RWPE2 (cell line): ENCODE measurements at regions not wholly inside any gene's neighbourhood (a gene's known extent, or its start where the extent isn't known, plus 50 kb on each side); places are given as distances from the start of the nearest gene placed in this dataset.

Experiments
- ATAC-seq: fragments of 200-7000 bp; cut with Tn5 transposase; 3 replicates; pipeline ENCODE4 v1.9.1; 2021; ENCODE audit warnings: low read depth
- DNase-seq: peaks from one replicate; pipeline ENCODE4 v3.0.0-alpha.2; 2020; ENCODE audit warnings: low spot score
- H3K27ac ChIP-seq: fragments of 450-650 bp; 2 replicates; pipeline ENCODE4 v1.5.1; 2017; ENCODE audit warnings: mild to moderate bottlenecking; ENCODE audit not compliant: poor library complexity, severe bottlenecking
- H3K27me3 ChIP-seq: fragments of 250-450 bp; sonication (Bioruptor Pico); 2 replicates; pipeline ENCODE4 v1.5.1; 2021; ENCODE audit warnings: mild to moderate bottlenecking, moderate library complexity; ENCODE audit not compliant: insufficient read depth, poor library complexity, severe bottlenecking
- H3K36me3 ChIP-seq: fragments of 250-450 bp; sonication (Bioruptor Pico); 2 replicates; pipeline ENCODE4 v1.5.1; 2020; ENCODE audit warnings: low read depth, mild to moderate bottlenecking, moderate library complexity
- H3K4me1 ChIP-seq: fragments of 250-450 bp; sonication (Bioruptor Pico); 2 replicates; pipeline ENCODE4 v1.5.1; 2021; ENCODE audit warnings: mild to moderate bottlenecking, moderate library complexity; ENCODE audit not compliant: insufficient read depth, poor library complexity, severe bottlenecking
- H3K4me3 ChIP-seq: fragments of 250-450 bp; sonication (Bioruptor Pico); 2 replicates; pipeline ENCODE4 v1.5.1; 2021; ENCODE audit warnings: mild to moderate bottlenecking, moderate library complexity; ENCODE audit not compliant: severe bottlenecking
- H3K9me3 ChIP-seq: fragments of 250-450 bp; sonication (Bioruptor Pico); 2 replicates; pipeline ENCODE4 v1.5.1; 2021; ENCODE audit warnings: mild to moderate bottlenecking, moderate library complexity; ENCODE audit not compliant: severe bottlenecking
- TF ChIP-seq, protein P1 (sequence below): fragments of 450-650 bp; IDR thresholded peaks from one replicate; pipeline ENCODE4 v1.5.1; 2017; ENCODE audit warnings: mild to moderate bottlenecking, moderate library complexity; ENCODE audit not compliant: poor library complexity, severe bottlenecking

DNA sequence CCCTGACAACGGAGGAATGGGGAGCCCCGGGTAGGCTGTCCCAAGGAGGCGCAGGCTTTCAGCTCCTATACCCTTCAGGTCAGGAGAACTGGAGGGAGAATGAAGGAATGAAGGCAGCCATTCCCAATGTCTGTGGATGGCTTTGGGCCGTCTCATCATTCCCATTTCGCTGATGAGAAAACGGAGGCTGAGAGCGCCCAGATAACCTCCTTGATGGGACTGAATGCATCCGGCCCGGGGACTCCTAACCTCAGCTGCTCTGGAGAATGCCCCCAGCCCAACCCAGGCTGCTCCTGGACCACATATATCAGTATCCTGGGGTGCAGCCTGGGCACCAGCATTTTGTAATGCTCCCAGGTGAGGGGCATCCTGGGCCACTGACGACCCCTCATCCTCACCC lies 52.6 kb upstream of the RNU6ATAC start:
- DNase-seq (no peak), ATAC-seq (no peak)
- Histone ChIP-seq H3K36me3 (no peaks in the 10 kb centered on the region), H3K4me3 (no peak overlapping the region), H3K27me3 (no peaks in the 10 kb centered on the region), H3K27ac (no peak overlapping the region), H3K9me3 (no peaks in the 10 kb centered on the region), H3K4me1 (no peaks in the 10 kb centered on the region)
- TF ChIP-seq, protein P1, sequence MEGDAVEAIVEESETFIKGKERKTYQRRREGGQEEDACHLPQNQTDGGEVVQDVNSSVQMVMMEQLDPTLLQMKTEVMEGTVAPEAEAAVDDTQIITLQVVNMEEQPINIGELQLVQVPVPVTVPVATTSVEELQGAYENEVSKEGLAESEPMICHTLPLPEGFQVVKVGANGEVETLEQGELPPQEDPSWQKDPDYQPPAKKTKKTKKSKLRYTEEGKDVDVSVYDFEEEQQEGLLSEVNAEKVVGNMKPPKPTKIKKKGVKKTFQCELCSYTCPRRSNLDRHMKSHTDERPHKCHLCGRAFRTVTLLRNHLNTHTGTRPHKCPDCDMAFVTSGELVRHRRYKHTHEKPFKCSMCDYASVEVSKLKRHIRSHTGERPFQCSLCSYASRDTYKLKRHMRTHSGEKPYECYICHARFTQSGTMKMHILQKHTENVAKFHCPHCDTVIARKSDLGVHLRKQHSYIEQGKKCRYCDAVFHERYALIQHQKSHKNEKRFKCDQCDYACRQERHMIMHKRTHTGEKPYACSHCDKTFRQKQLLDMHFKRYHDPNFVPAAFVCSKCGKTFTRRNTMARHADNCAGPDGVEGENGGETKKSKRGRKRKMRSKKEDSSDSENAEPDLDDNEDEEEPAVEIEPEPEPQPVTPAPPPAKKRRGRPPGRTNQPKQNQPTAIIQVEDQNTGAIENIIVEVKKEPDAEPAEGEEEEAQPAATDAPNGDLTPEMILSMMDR: no peak

DNA sequence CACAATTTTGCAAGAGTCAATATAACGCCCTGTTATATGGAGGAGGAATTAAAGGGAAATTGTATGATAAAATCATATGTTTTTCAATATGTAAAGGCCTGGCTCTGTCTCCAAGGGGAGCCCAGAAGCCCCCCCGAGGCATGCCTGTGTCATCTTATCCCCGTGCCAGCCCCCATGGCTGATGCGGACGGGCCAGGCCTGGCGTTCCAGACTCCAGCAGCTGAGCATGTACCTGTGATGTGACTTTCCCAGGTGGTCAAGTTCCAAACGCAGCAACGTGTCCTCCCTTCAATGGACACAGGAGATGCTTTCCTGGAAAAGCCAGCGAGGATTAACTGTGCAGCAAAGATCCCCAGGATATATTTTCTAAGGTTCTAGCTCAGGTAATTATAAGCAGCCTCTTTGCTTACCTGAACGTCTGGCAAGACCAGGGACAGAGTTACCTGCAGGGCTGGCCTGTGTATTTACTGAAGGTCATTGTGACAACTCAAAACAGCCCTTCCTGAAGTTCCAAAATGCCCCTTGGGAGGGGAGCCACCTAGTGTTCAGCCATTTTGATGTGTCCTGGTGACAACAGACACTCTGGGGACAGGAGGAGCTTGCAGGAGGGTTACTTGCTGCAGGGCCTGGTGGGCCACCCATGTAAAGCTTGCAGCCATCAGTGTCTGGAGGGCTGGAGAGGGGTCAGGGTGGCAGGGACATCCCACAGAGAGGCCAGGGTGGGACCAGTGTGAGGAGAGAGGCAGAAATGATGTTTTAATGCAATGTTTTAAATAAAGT lies 53.3 kb upstream of the RNU6ATAC start:
- no peaks in the 10 kb centered on the region for H3K9me3 ChIP-seq
- TF ChIP-seq, protein P1: no peak
- ATAC-seq (no peak), DNase-seq (no peak)
- H3K4me1 ChIP-seq: no peaks in the 10 kb centered on the region
- no peak overlapping the region for H3K27ac ChIP-seq
- no peak overlapping the region for H3K4me3 ChIP-seq
- H3K36me3 ChIP-seq: no peaks in the 10 kb centered on the region
- H3K27me3 ChIP-seq: no peaks in the 10 kb centered on the region

DNA sequence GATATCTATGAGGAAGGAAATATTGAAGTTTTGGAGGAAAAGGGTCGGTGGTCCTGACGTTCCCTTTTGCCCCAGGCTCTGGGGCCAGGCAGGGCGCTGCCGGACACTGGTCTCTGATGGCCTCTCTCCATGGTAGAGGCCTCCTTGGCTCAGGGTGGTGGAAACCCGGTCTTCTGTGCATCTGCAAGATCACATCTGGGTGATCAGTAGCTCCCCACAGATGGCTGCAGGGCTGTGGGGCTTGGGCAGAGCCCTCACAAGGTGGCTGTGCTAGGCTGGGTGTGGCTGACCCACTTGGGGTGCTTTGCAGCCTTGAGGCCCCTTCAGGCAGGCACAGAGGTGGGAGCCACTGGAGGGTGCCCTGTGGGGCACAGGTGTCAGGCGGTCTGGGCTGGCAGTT lies 53.9 kb upstream of the RNU6ATAC start:
- Histone ChIP-seq H3K9me3 (no peaks in the 10 kb centered on the region), H3K27me3 (no peaks in the 10 kb centered on the region), H3K27ac (no peak overlapping the region), H3K36me3 (no peaks in the 10 kb centered on the region), H3K4me3 (no peak overlapping the region), H3K4me1 (no peaks in the 10 kb centered on the region)
- TF ChIP-seq, protein P1: no peak
- ATAC-seq: no peak
- no peak for DNase-seq

GRCh38 chr9:134219646-134220060 lies 55.3 kb upstream of the RNU6ATAC start:
- ATAC-seq: no peak
- TF ChIP-seq, protein P1: no peak
- no peaks in the 10 kb centered on the region for H3K9me3 ChIP-seq
- no peaks in the 10 kb centered on the region for H3K27me3 ChIP-seq
- DNase-seq: no peak
- H3K4me3 ChIP-seq: no peak overlapping the region
- no peak overlapping the region for H3K27ac ChIP-seq
- H3K4me1 ChIP-seq: no peaks in the 10 kb centered on the region
- H3K36me3 ChIP-seq: no peaks in the 10 kb centered on the region

DNA sequence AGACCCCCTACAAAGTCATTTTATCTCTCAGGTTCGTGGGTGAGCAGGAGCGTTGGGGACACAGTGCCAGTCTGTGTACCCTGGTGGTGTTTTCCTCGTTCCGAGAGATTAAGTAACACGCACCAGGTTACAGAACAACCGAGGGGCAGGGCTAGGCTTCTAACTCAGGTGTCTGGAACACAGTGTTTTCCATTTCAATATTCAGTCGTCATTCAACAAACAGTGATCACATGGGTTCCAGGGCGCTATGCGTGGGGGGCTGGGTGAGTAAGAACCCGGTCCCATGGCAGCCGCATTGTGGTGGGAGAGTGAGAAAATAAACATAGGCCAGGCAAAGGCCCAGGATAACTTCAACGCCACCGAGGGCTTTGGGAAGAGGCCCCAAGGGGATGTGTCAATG lies 55.9 kb upstream of the RNU6ATAC start:
- peaks cover under 1% of the 10 kb centered on the region for H3K27me3 ChIP-seq
- no peaks in the 10 kb centered on the region for H3K9me3 ChIP-seq
- H3K4me1 ChIP-seq: no peaks in the 10 kb centered on the region
- no peak overlapping the region for H3K27ac ChIP-seq
- TF ChIP-seq, protein P1: no peak
- no peaks in the 10 kb centered on the region for H3K36me3 ChIP-seq
- DNase-seq: no peak
- no peak for ATAC-seq
- no peak overlapping the region for H3K4me3 ChIP-seq
